Neuronal stem cell (in vitro differentiated cells): ENCODE measurements at regions not wholly inside any gene's neighbourhood (a gene's known extent, or its start where the extent isn't known, plus 50 kb on each side); places are given as distances from the start of the nearest gene placed in this dataset.

Experiments used
- DNase-seq: peaks from one replicate; pipeline ENCODE4 v3.0.0-alpha.2; 2013; ENCODE audit warnings: low spot score
- H2AFZ ChIP-seq: one replicate; pipeline ENCODE4 v1.6.1; 2013; ENCODE audit warnings: mild to moderate bottlenecking, low read length, inconsistent platforms
- H2AK5ac ChIP-seq: 2 replicates; pipeline ENCODE4 v1.6.1; 2013; ENCODE audit warnings: low read depth, mild to moderate bottlenecking, inconsistent platforms, low read length, moderate library complexity, mixed read lengths
- H2BK120ac ChIP-seq: 2 replicates; pipeline ENCODE4 v1.6.1; 2013; ENCODE audit warnings: low read depth, mild to moderate bottlenecking, inconsistent platforms, low read length, moderate library complexity, mixed read lengths
- H2BK12ac ChIP-seq: one replicate; pipeline ENCODE4 v1.6.1; 2013; ENCODE audit warnings: low read length, inconsistent platforms
- H2BK15ac ChIP-seq: 2 replicates; pipeline ENCODE4 v1.6.1; 2013; ENCODE audit warnings: mild to moderate bottlenecking, low read length, inconsistent platforms, mixed read lengths
- H2BK5ac ChIP-seq: one replicate; pipeline ENCODE4 v1.6.1; 2013; ENCODE audit warnings: inconsistent platforms, mild to moderate bottlenecking, low read length, moderate library complexity
- H3K14ac ChIP-seq: one replicate; pipeline ENCODE4 v1.6.1; 2013; ENCODE audit warnings: low read length, inconsistent platforms
- H3K18ac ChIP-seq: 2 replicates; pipeline ENCODE4 v1.6.1; 2013; ENCODE audit warnings: low read length, inconsistent platforms
- H3K23ac ChIP-seq: 2 replicates; pipeline ENCODE4 v1.6.1; 2013; ENCODE audit warnings: low read depth, mild to moderate bottlenecking, mixed read lengths, low read length, inconsistent platforms; ENCODE audit not compliant: poor library complexity
- H3K27ac ChIP-seq: replicated peaks from 3 replicates; pipeline ENCODE4 v1.5.1; 2013; ENCODE audit warnings: low read length, inconsistent platforms
- H3K27me3 ChIP-seq, 3 experiments: 2 replicates each; pipeline ENCODE4 v1.6.1; 2013; ENCODE audit warnings: low read length in 3 of 3, mild to moderate bottlenecking in 2 of 3, inconsistent platforms in 1 of 3, low read depth in 1 of 3, mixed read lengths in 1 of 3, moderate library complexity in 1 of 3; ENCODE audit not compliant: control insufficient read depth in 3 of 3, insufficient read depth in 3 of 3
- H3K36me3 ChIP-seq, 2 donors: replicated peaks in 1 of 2; 2 replicates each; pipeline ENCODE4 v1.6.1; 2013; ENCODE audit warnings: low read length in 2 of 2; ENCODE audit not compliant: control insufficient read depth in 2 of 2, insufficient read depth in 2 of 2
- H3K4ac ChIP-seq: 2 replicates; pipeline ENCODE4 v1.6.1; 2013; ENCODE audit warnings: inconsistent platforms, mild to moderate bottlenecking, low read length, moderate library complexity
- H3K4me1 ChIP-seq, 2 donors: 1 replicate in 1 of 2; 2 replicates in 1 of 2; pipeline ENCODE4 v1.6.1; 2013; ENCODE audit warnings: low read length in 2 of 2, low read depth in 1 of 2; ENCODE audit not compliant: control insufficient read depth in 2 of 2, insufficient read depth in 1 of 2
- H3K4me2 ChIP-seq: one replicate; pipeline ENCODE4 v1.6.1; 2013; ENCODE audit warnings: mild to moderate bottlenecking, low read length, inconsistent platforms; ENCODE audit not compliant: insufficient read depth, poor library complexity, severe bottlenecking
- H3K4me3 ChIP-seq, 2 donors: 2 replicates each; pipeline ENCODE4 v1.5.1; 2013; ENCODE audit warnings: low read length in 2 of 2, mild to moderate bottlenecking in 2 of 2, inconsistent platforms in 1 of 2, moderate library complexity in 1 of 2
- H3K79me1 ChIP-seq: one replicate; pipeline ENCODE4 v1.6.1; 2013; ENCODE audit warnings: low read depth, mild to moderate bottlenecking, inconsistent platforms, low read length, moderate library complexity
- H3K9ac ChIP-seq: one replicate; pipeline ENCODE4 v1.6.1; 2013; ENCODE audit warnings: mild to moderate bottlenecking, low read depth, low read length, inconsistent platforms; ENCODE audit not compliant: poor library complexity
- H3K9me3 ChIP-seq, 2 donors: replicated peaks in 1 of 2; 2 replicates each; pipeline versions ENCODE3 to v1.6.1; 2013; ENCODE audit warnings: low read length in 2 of 2, mild to moderate bottlenecking in 2 of 2, inconsistent platforms in 1 of 2, low read depth in 1 of 2, mixed read lengths in 1 of 2, moderate library complexity in 1 of 2; ENCODE audit not compliant: control insufficient read depth in 2 of 2, insufficient read depth in 1 of 2
- H4K8ac ChIP-seq: one replicate; pipeline ENCODE4 v1.6.1; 2013; ENCODE audit warnings: low read depth, mild to moderate bottlenecking, inconsistent platforms, low read length, moderate library complexity
- H4K91ac ChIP-seq: one replicate; pipeline ENCODE4 v1.6.1; 2013; ENCODE audit warnings: low read length, low read depth, mild to moderate bottlenecking, inconsistent platforms; ENCODE audit not compliant: poor library complexity
- WGBS, 2 donors: extraction: QIAGEN DNeasy Blood & Tissue Kit; methylation state at CpG; one replicate each; pipeline ENCODE4 v1.1.7; 2013; ENCODE audit warnings: missing lambda C conversion rate in 2 of 2, mixed read lengths in 1 of 2; ENCODE audit not compliant: insufficient read length in 2 of 2, insufficient replicate concordance in 1 of 2; ENCODE audit errors: extremely low coverage in 2 of 2; 5-methylcytosine and 5-hydroxymethylcytosine counted together

GRCh38 chr13:33711436-33711835, 106.5 kb upstream of the RFC3 start:
- Histone ChIP-seq H2BK12ac (no peak overlapping the region), H3K9ac (no peak overlapping the region), H3K4me3 (no peak overlapping the region), H3K9me3 (no peaks in the 10 kb centered on the region), H3K79me1 (no peaks in the 10 kb centered on the region), H2AK5ac (no peak overlapping the region), H2AFZ (peak overlapping the region; percentile 75), H3K23ac (no peak overlapping the region), H3K27me3 (no peaks in the 10 kb centered on the region), H4K8ac (no peak overlapping the region), H3K4ac (no peak overlapping the region), H3K27ac (no peak overlapping the region), H4K91ac (no peak overlapping the region), H3K4me1 (peaks cover 0 to 2% of the 10 kb centered on the region in 2 donors), H2BK15ac (no peak overlapping the region), H2BK120ac (no peak overlapping the region), H3K36me3 (no peaks in the 10 kb centered on the region), H3K18ac (no peak overlapping the region), H2BK5ac (no peak overlapping the region), H3K14ac (no peak overlapping the region), H3K4me2 (no peak overlapping the region)
- DNase-seq = no peak
- WGBS, 2 donors = no CpG with 5 or more reads among the region's 3 CpGs

- no peak overlapping the region for H2BK12ac ChIP-seq
These were observed 100.2 kb upstream of the RFC3 start for GRCh38 chr13:33717775-33718174.

GRCh38 chr13:33721724-33722123, 96.2 kb upstream of the RFC3 start:
- no peak overlapping the region for H3K4me2 ChIP-seq
- no peak overlapping the region for H2BK15ac ChIP-seq
- H3K27ac ChIP-seq = no peak overlapping the region
- H4K8ac ChIP-seq = no peak overlapping the region
- H3K36me3 ChIP-seq = no peaks in the 10 kb centered on the region
- WGBS, 2 donors = no CpG with 5 or more reads among the region's 1 CpG
- H3K27me3 ChIP-seq = no peaks in the 10 kb centered on the region
- no peak overlapping the region for H3K23ac ChIP-seq
- H3K4me1 ChIP-seq = no peaks in the 10 kb centered on the region
- DNase-seq = no peak
- H3K14ac ChIP-seq = no peak overlapping the region
- no peak overlapping the region for H3K18ac ChIP-seq
- no peak overlapping the region for H4K91ac ChIP-seq
- no peak overlapping the region for H2BK5ac ChIP-seq
- no peak overlapping the region for H2AK5ac ChIP-seq
- H3K4ac ChIP-seq = no peak overlapping the region
- no peak overlapping the region for H2BK120ac ChIP-seq
- H3K9me3 ChIP-seq = no peaks in the 10 kb centered on the region
- H3K79me1 ChIP-seq = no peaks in the 10 kb centered on the region
- H3K9ac ChIP-seq = no peak overlapping the region
- no peak overlapping the region for H3K4me3 ChIP-seq
- no peak overlapping the region for H2AFZ ChIP-seq
- H2BK12ac ChIP-seq = no peak overlapping the region

More at GRCh38 chr13:33717775-33718174, 100.2 kb upstream of the RFC3 start:
- DNase-seq = no peak
- H3K4ac ChIP-seq = no peak overlapping the region
- H2BK5ac ChIP-seq = no peak overlapping the region
- no peak overlapping the region for H3K27ac ChIP-seq
- H2AFZ ChIP-seq = no peak overlapping the region
- H3K4me1 ChIP-seq = no peaks in the 10 kb centered on the region
- no peak overlapping the region for H4K8ac ChIP-seq
- no peak overlapping the region for H2AK5ac ChIP-seq
- H3K36me3 ChIP-seq = no peaks in the 10 kb centered on the region
- H3K4me3 ChIP-seq = no peak overlapping the region
- H3K18ac ChIP-seq = no peak overlapping the region
- H3K4me2 ChIP-seq = no peak overlapping the region
- H2BK120ac ChIP-seq = no peak overlapping the region
- H3K9me3 ChIP-seq = no peaks in the 10 kb centered on the region
- H3K79me1 ChIP-seq = no peaks in the 10 kb centered on the region
- H3K23ac ChIP-seq = no peak overlapping the region
- H4K91ac ChIP-seq = no peak overlapping the region
- no peak overlapping the region for H3K14ac ChIP-seq
- no peaks in the 10 kb centered on the region for H3K27me3 ChIP-seq
- H3K9ac ChIP-seq = no peak overlapping the region
- H2BK15ac ChIP-seq = no peak overlapping the region

- Histone ChIP-seq H3K9ac (no peak overlapping the region), H3K36me3 (no peaks in the 10 kb centered on the region), H3K14ac (no peak overlapping the region), H3K27me3 (no peaks in the 10 kb centered on the region), H3K4me1 (no peaks in the 10 kb centered on the region), H2BK12ac (no peak overlapping the region), H2BK5ac (no peak overlapping the region), H3K4me3 (no peak overlapping the region), H3K27ac (no peak overlapping the region), H2AFZ (no peak overlapping the region), H4K8ac (no peak overlapping the region), H3K79me1 (no peaks in the 10 kb centered on the region), H3K4ac (no peak overlapping the region), H2BK120ac (no peak overlapping the region), H3K4me2 (no peak overlapping the region), H3K23ac (no peak overlapping the region), H2BK15ac (no peak overlapping the region), H3K9me3 (no peaks in the 10 kb centered on the region), H4K91ac (no peak overlapping the region), H2AK5ac (no peak overlapping the region), H3K18ac (no peak overlapping the region)
- DNase-seq = no peak
- WGBS, 2 donors = no CpG with 5 or more reads among the region's 3 CpGs
These were observed 95.6 kb upstream of the RFC3 start for GRCh38 chr13:33722216-33722915.
